SK-N-SH (cell line): ENCODE measurements at regions not wholly inside any gene's neighbourhood (a gene's known extent, or its start where the extent isn't known, plus 50 kb on each side); places are given as distances from the start of the nearest gene placed in this dataset.

Experiments
- CTCF ChIP-seq: fragments of 200-600 bp; sonication (generic); IDR thresholded peaks from 2 replicates; pipeline ENCODE4 v1.6.1; 2017; ENCODE audit warnings: antibody characterized with exemption, mild to moderate bottlenecking, moderate library complexity
- EP300 ChIP-seq, 2 experiments: IDR thresholded peaks; 2 replicates each; pipeline versions ENCODE4 v1.4.0 to v1.6.1; 2012; ENCODE audit warnings: borderline replicate concordance in 1 of 2, low read depth in 1 of 2, low read length in 1 of 2
- EZH2phosphoT487 ChIP-seq: fragments of 200-600 bp; sonication (generic); IDR thresholded peaks from 2 replicates; pipeline ENCODE4 v1.6.1; 2017; ENCODE audit warnings: low read depth, mixed run types, mild to moderate bottlenecking, antibody characterized with exemption, moderate library complexity, borderline replicate concordance
- POLR2AphosphoS5 ChIP-seq: IDR thresholded peaks from 2 replicates; pipeline ENCODE4 v1.6.1; 2012; ENCODE audit warnings: low read depth, low read length
- SIN3A ChIP-seq: IDR thresholded peaks from 2 replicates; pipeline ENCODE4 v1.6.1; 2012; ENCODE audit warnings: low read depth, mild to moderate bottlenecking, low read length, moderate library complexity, borderline replicate concordance
- TAF1 ChIP-seq: IDR thresholded peaks from 2 replicates; pipeline ENCODE4 v1.6.1; 2012; ENCODE audit warnings: low read depth, mild to moderate bottlenecking, low read length, moderate library complexity, borderline replicate concordance
- TF ChIP-seq, protein P1 (sequence below): fragments of 150-350 bp; IDR thresholded peaks from 2 replicates; pipeline ENCODE4 v1.6.1; 2017; ENCODE audit warnings: antibody characterized with exemption, low read length, low read depth, borderline replicate concordance

DNA sequence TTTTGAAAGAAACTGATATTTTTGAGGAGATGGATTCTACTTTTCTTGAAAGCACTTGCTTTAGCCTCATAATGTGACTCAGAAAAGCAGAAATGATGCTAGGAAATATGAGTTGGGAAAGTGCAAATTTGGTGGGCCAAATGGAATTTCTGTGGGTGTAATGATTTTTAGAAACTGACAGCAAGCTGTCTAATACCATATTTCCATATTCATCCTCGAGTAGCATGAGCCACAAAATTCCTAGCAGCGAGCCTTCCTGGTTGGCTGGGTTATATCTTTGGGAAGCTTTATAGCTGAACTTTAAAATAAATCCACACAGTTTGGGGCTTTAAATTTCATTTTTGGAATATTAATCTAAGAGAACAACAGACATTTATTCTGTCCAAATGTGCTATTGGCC lies 190.0 kb downstream of the DSC3 start:
- TF ChIP-seq EZH2phosphoT487 (no peak), CTCF (no peak), POLR2AphosphoS5 (no peak), TAF1 (no peak), EP300 (IDR thresholded peaks at IDR 0.05; ENCODE audit: borderline replicate concordance in 1 of 2, low read depth in 1 of 2, low read length in 1 of 2) (no peak), SIN3A (no peak)
- TF ChIP-seq, protein P1, sequence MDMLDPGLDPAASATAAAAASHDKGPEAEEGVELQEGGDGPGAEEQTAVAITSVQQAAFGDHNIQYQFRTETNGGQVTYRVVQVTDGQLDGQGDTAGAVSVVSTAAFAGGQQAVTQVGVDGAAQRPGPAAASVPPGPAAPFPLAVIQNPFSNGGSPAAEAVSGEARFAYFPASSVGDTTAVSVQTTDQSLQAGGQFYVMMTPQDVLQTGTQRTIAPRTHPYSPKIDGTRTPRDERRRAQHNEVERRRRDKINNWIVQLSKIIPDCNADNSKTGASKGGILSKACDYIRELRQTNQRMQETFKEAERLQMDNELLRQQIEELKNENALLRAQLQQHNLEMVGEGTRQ = no peak
